ENCODE measurements at regions not wholly inside any gene's neighbourhood (a gene's known extent, or its start where the extent isn't known, plus 50 kb on each side); places are given as distances from the start of the nearest gene placed in this dataset.
"Not testable (repeated sequence)": the region's sequence is repeated elsewhere in the genome, so short reads cannot be mapped to it uniquely, and the experiment has no call there.

- no peaks in the 10 kb centered on the region for H3K36me3 Mint-ChIP-seq (ENCODE audit: low read depth)
- no peaks in the 10 kb centered on the region for H3K4me1 Mint-ChIP-seq
- H3K27me3 Mint-ChIP-seq = no peaks in the 10 kb centered on the region
- no peak overlapping the region for H3K4me3 Mint-ChIP-seq
- H3K27ac Mint-ChIP-seq = no peak overlapping the region
- DNase-seq = no peak
- intact Hi-C loops (cut with micrococcal nuclease) = no loop called here
- no peaks in the 10 kb centered on the region for H3K9me3 Mint-ChIP-seq
These were observed 302.3 kb upstream of the PLD5 start for GRCh38 chr1:242826701-242827336.

- H3K27ac Mint-ChIP-seq = no peak overlapping the region
- no peak for DNase-seq
- no peaks in the 10 kb centered on the region for H3K36me3 Mint-ChIP-seq (ENCODE audit: low read depth)
- H3K27me3 Mint-ChIP-seq = no peaks in the 10 kb centered on the region
- no peaks in the 10 kb centered on the region for H3K9me3 Mint-ChIP-seq
- intact Hi-C loops (cut with micrococcal nuclease) = no loop called here
- H3K4me1 Mint-ChIP-seq = no peaks in the 10 kb centered on the region
- H3K4me3 Mint-ChIP-seq = no peak overlapping the region
These were observed 299.9 kb upstream of the PLD5 start for GRCh38 chr1:242824435-242824834.

GRCh38 chr1:242813490-242814091 is 289.1 kb upstream of the PLD5 start:
- no peaks in the 10 kb centered on the region for H3K27me3 Mint-ChIP-seq
- H3K36me3 Mint-ChIP-seq (ENCODE audit: low read depth) = no peaks in the 10 kb centered on the region
- no peak overlapping the region for H3K27ac Mint-ChIP-seq
- intact Hi-C loops (cut with micrococcal nuclease) = no loop called here
- DNase-seq = no peak
- H3K4me3 Mint-ChIP-seq = no peak overlapping the region
- H3K9me3 Mint-ChIP-seq = no peaks in the 10 kb centered on the region
- H3K4me1 Mint-ChIP-seq = no peaks in the 10 kb centered on the region

DNA sequence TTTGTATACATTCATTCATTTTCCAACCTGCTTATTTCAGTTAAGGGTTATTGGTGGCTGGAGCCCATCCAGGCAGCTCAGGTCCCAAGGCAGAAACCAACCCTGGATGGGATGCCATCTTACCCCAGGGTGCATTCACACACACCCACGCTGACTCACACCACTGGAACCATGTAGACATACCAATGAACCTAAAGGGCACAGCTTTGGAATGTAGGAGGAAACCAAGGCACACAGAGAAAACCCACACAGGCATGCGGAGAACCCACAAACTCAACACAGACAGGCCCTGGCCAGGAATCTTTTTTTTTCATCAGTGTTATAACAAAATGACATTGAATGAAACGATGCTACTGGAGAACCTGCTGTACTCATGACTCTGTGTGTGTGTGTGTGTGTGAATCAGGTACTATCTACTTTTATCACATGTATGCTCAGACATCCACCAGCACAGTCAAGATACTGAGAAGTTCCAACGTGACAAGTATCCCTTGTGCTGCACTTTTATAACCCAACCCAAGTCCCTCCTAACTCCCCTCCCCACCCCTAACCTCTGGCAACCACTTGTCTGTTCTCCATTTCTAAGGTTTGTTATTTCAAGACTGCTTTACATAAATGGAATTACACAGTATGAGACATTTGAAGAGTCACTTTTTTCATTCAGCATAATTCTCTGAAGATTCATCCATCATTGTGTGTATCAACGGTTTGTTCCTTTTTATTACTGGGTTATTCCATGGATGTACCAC is 286.8 kb upstream of the PLD5 start:
- Mint-ChIP-seq H3K36me3 (ENCODE audit: low read depth) (no peaks in the 10 kb centered on the region), H3K9me3 (no peaks in the 10 kb centered on the region), H3K4me1 (no peaks in the 10 kb centered on the region), H3K27me3 (no peaks in the 10 kb centered on the region), H3K4me3 (no peak overlapping the region), H3K27ac (no peak overlapping the region)
- intact Hi-C loops (cut with micrococcal nuclease) = no loop called here
- no peak for DNase-seq

DNA sequence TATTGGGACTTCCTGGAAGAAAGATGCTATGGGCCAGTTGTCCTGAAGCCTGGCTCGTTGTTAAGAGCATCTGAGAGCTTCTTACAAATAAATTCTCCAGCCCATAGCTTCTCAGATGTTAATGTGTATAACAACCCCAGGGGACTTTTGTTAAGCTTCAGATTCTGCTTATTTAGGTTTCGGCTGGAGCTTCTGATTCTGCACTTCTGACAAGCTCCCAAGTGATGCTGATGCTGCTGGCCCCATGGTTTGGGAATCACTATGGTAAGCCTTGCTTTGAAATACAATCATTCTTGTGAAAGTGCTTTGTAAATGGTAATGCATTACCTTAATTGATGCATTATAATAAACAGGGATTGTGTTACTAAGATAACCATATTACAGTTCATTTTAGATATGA is 281.8 kb upstream of the PLD5 start:
- DNase-seq = no peak
- no peaks in the 10 kb centered on the region for H3K4me1 Mint-ChIP-seq
- H3K27me3 Mint-ChIP-seq = no peaks in the 10 kb centered on the region
- H3K36me3 Mint-ChIP-seq (ENCODE audit: low read depth) = no peaks in the 10 kb centered on the region
- H3K4me3 Mint-ChIP-seq = no peak overlapping the region
- intact Hi-C loops (cut with micrococcal nuclease) = no loop called here
- no peaks in the 10 kb centered on the region for H3K9me3 Mint-ChIP-seq
- H3K27ac Mint-ChIP-seq = no peak overlapping the region

DNA sequence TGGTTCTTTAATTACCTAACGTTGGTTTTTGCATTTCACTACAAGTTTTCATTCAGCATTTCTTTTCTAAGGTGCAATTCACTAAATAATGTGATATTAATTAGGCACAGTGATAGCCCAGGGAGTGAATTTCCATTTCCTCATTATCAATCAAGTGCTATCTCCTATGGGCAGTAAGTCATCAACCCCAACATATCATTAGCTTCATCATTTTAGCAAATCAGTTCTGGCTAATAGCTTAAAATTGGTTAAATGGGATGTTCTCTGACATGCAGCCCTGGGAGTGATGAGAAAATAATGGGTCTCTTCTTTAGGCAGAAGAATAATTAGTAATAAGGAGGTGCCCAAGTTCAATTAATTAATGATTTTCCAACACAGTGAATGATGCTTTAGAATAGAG is 280.9 kb upstream of the PLD5 start:
- H3K27ac Mint-ChIP-seq; H3K4me1 Mint-ChIP-seq; H3K9me3 Mint-ChIP-seq; H3K4me3 Mint-ChIP-seq; intact Hi-C loops (cut with micrococcal nuclease); DNase-seq; H3K36me3 Mint-ChIP-seq (ENCODE audit: low read depth); H3K27me3 Mint-ChIP-seq: not testable (repeated sequence)

GRCh38 chr1:242802973-242803372 is 278.5 kb upstream of the PLD5 start:
- DNase-seq = no peak
- intact Hi-C loops (cut with micrococcal nuclease) = no loop called here
- H3K9me3 Mint-ChIP-seq = no peaks in the 10 kb centered on the region
- H3K27ac Mint-ChIP-seq = no peak overlapping the region
- H3K36me3 Mint-ChIP-seq (ENCODE audit: low read depth) = no peaks in the 10 kb centered on the region
- no peaks in the 10 kb centered on the region for H3K27me3 Mint-ChIP-seq
- H3K4me3 Mint-ChIP-seq = no peak overlapping the region
- H3K4me1 Mint-ChIP-seq = no peaks in the 10 kb centered on the region

GRCh38 chr1:242800521-242800920 is 276.0 kb upstream of the PLD5 start:
- Mint-ChIP-seq H3K9me3 (no peaks in the 10 kb centered on the region), H3K27me3 (no peaks in the 10 kb centered on the region), H3K4me1 (no peaks in the 10 kb centered on the region), H3K27ac (no peak overlapping the region), H3K4me3 (no peak overlapping the region), H3K36me3 (ENCODE audit: low read depth) (no peaks in the 10 kb centered on the region)
- DNase-seq = no peak
- intact Hi-C loops (cut with micrococcal nuclease) = no loop called here

DNA sequence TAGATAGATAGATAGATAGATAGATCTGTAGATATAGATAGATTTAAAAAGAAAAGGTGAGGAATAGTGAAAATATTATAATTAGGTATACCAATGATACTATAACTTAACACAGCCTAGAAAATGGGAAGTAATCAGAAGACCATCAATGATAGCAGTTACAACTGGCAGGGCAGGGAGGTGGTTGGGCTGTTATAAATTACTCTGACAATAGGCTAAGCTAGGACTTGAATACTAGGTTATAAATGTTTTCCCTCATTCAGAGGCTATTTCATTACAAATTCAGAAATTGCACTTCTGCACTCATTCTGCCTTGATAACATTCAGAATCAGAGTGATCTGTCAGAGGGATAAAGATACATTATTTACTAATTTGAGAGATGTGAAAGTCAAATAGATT is 273.4 kb upstream of the PLD5 start:
- no peaks in the 10 kb centered on the region for H3K36me3 Mint-ChIP-seq (ENCODE audit: low read depth)
- no peak overlapping the region for H3K4me3 Mint-ChIP-seq
- H3K27me3 Mint-ChIP-seq = no peaks in the 10 kb centered on the region
- DNase-seq = no peak
- no peaks in the 10 kb centered on the region for H3K4me1 Mint-ChIP-seq
- intact Hi-C loops (cut with micrococcal nuclease) = no loop called here
- no peaks in the 10 kb centered on the region for H3K9me3 Mint-ChIP-seq
- H3K27ac Mint-ChIP-seq = no peak overlapping the region

- Mint-ChIP-seq H3K9me3 (no peaks in the 10 kb centered on the region), H3K4me1 (no peaks in the 10 kb centered on the region)
- intact Hi-C loops (cut with micrococcal nuclease) = no loop called here
These were observed 264.3 kb upstream of the PLD5 start for GRCh38 chr1:242788771-242789170.

GRCh38 chr1:242787968-242788367 is 263.5 kb upstream of the PLD5 start:
- intact Hi-C loops (cut with micrococcal nuclease) = no loop called here
- no peak overlapping the region for H3K27ac Mint-ChIP-seq
- no peaks in the 10 kb centered on the region for H3K27me3 Mint-ChIP-seq
- H3K9me3 Mint-ChIP-seq = no peaks in the 10 kb centered on the region
- no peak overlapping the region for H3K4me3 Mint-ChIP-seq
- H3K4me1 Mint-ChIP-seq = no peaks in the 10 kb centered on the region
- H3K36me3 Mint-ChIP-seq (ENCODE audit: low read depth) = no peaks in the 10 kb centered on the region
- DNase-seq = no peak

More at GRCh38 chr1:242788771-242789170, 264.3 kb upstream of the PLD5 start:
- Mint-ChIP-seq H3K27ac (no peak overlapping the region), H3K27me3 (no peaks in the 10 kb centered on the region), H3K36me3 (ENCODE audit: low read depth) (no peaks in the 10 kb centered on the region), H3K4me3 (no peak overlapping the region)
- no peak for DNase-seq

DNA sequence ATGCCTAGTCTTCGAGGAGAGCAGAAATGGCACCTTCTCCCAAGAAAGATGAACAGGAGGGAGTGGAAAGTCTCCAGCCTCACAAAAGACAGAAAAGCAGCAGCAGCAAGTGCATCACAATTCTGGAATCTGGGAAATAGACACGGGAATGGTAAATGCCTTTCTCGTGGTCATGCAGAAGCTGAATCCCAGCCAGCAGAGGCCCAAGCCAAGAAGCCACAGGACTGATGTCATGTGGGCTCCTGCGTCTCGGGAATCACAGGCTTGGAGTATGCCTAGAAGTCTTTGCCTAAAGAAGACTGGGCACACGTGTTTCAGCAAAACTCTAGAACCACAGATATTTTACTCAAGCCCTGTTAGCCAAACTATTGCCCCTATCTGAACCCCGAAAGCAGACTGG is 260.3 kb upstream of the PLD5 start:
- H3K4me3 Mint-ChIP-seq = no peak overlapping the region
- no peak for DNase-seq
- H3K36me3 Mint-ChIP-seq (ENCODE audit: low read depth) = no peaks in the 10 kb centered on the region
- H3K27me3 Mint-ChIP-seq = no peaks in the 10 kb centered on the region
- H3K9me3 Mint-ChIP-seq = no peaks in the 10 kb centered on the region
- intact Hi-C loops (cut with micrococcal nuclease) = no loop called here
- H3K4me1 Mint-ChIP-seq = no peaks in the 10 kb centered on the region
- H3K27ac Mint-ChIP-seq = no peak overlapping the region

DNA sequence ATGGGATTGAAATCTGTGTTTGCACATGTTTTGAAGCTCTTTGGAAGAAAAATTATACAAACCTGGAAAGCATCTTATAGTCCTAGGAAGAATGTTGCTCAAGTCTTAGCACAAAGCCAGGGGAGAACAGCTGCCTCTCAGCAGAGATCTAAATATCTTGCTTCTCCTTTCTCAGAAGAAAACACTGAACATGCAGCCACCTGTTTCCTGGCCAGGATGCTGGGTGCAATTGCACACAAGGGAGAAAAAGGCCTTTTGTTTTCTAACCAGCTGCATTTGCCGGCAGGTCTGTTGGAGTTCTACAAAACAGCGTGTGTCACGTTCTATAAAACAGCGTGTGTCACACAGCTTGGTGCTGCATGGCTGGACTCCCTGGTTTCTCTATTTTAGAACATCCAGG is 259.6 kb upstream of the PLD5 start:
- Mint-ChIP-seq H3K27ac (no peak overlapping the region), H3K4me3 (no peak overlapping the region), H3K36me3 (ENCODE audit: low read depth) (no peaks in the 10 kb centered on the region), H3K4me1 (no peaks in the 10 kb centered on the region), H3K9me3 (no peaks in the 10 kb centered on the region), H3K27me3 (no peaks in the 10 kb centered on the region)
- DNase-seq = no peak
- intact Hi-C loops (cut with micrococcal nuclease) = no loop called here

- no peaks in the 10 kb centered on the region for H3K4me1 Mint-ChIP-seq
These were observed 249.8 kb upstream of the PLD5 start for GRCh38 chr1:242774256-242774655.

More at GRCh38 chr1:242774256-242774655, 249.8 kb upstream of the PLD5 start:
- Mint-ChIP-seq H3K27me3 (no peaks in the 10 kb centered on the region), H3K36me3 (ENCODE audit: low read depth) (no peaks in the 10 kb centered on the region), H3K4me3 (no peak overlapping the region), H3K9me3 (no peaks in the 10 kb centered on the region), H3K27ac (no peak overlapping the region)
- no peak for DNase-seq
- intact Hi-C loops (cut with micrococcal nuclease) = no loop called here
